NB4 (cell line): ENCODE measurements at regions not wholly inside any gene's neighbourhood (a gene's known extent, or its start where the extent isn't known, plus 50 kb on each side); places are given as distances from the start of the nearest gene placed in this dataset.
"Not testable (repeated sequence)": the region's sequence is repeated elsewhere in the genome, so short reads cannot be mapped to it uniquely, and the experiment has no call there.

Experiments used
- POLR2A ChIP-seq: IDR thresholded peaks from 2 replicates; pipeline ENCODE4 v1.6.1; 2011; ENCODE audit warnings: mild to moderate bottlenecking; ENCODE audit not compliant: insufficient read length; ENCODE audit errors: extremely low read depth
- TF ChIP-seq, protein P1 (sequence below): IDR thresholded peaks from one replicate; pipeline ENCODE4 v1.5.1; 2012; ENCODE audit warnings: low read depth, low read length
- TF ChIP-seq, protein P2 (sequence below): IDR thresholded peaks from 2 replicates; pipeline ENCODE4 v1.6.1; 2011; ENCODE audit warnings: low read depth, low read length

DNA sequence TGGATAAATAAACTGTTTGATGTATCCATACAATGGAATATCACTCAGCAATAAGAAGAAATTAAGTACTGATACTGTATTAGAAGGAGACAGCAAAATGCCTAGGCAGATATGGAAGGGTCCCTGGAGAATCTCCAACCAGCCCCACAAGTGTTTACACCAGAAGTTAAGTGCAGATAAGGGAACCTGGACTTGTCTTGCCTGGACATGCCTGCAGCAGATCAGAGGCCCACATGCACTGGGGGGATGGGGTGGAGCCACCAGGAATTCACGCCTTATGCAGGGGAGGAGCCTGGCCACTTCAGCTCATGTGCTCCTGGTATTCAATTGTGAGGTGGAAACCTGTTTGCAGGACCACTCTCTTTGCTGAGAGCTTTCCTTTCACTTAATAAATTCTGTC lies 356.9 kb downstream of the TUBA3C start:
- TF ChIP-seq, protein P1, sequence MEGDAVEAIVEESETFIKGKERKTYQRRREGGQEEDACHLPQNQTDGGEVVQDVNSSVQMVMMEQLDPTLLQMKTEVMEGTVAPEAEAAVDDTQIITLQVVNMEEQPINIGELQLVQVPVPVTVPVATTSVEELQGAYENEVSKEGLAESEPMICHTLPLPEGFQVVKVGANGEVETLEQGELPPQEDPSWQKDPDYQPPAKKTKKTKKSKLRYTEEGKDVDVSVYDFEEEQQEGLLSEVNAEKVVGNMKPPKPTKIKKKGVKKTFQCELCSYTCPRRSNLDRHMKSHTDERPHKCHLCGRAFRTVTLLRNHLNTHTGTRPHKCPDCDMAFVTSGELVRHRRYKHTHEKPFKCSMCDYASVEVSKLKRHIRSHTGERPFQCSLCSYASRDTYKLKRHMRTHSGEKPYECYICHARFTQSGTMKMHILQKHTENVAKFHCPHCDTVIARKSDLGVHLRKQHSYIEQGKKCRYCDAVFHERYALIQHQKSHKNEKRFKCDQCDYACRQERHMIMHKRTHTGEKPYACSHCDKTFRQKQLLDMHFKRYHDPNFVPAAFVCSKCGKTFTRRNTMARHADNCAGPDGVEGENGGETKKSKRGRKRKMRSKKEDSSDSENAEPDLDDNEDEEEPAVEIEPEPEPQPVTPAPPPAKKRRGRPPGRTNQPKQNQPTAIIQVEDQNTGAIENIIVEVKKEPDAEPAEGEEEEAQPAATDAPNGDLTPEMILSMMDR = not testable (repeated sequence)
- TF ChIP-seq POLR2A = not testable (repeated sequence)
- TF ChIP-seq, protein P2, sequence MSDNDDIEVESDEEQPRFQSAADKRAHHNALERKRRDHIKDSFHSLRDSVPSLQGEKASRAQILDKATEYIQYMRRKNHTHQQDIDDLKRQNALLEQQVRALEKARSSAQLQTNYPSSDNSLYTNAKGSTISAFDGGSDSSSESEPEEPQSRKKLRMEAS = not testable (repeated sequence)
